GM21723 (cell line): ENCODE measurements at regions not wholly inside any gene's neighbourhood (a gene's known extent, or its start where the extent isn't known, plus 50 kb on each side); places are given as distances from the start of the nearest gene placed in this dataset.

Source experiments
- ATAC-seq: cut with Tn5 transposase; IDR thresholded peaks from one replicate; pipeline ENCODE4 v1.9.1; 2021; ENCODE audit warnings: mild to moderate bottlenecking, moderate library complexity; ENCODE audit not compliant: unreplicated experiment

DNA sequence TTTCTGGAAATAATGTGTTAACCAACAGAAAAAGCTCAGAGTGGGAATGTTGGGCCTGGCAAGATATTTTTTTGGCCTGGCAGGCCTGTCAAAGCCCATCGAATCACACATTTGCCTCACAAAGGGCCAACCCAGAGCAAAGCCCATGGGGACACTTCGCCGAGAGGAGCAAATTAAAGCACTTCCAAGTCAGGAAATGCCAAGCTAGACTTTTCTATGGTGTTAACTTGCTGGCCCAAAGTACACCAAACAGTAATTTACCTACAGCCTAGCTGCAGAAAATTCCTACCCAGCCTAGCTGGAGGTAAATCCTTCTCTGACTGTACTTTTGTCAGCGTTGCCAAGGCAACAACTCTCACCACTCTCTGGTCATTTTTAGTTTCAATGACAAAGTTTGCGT is 288.6 kb upstream of the LDB2 start:
- ATAC-seq, result no peak

DNA sequence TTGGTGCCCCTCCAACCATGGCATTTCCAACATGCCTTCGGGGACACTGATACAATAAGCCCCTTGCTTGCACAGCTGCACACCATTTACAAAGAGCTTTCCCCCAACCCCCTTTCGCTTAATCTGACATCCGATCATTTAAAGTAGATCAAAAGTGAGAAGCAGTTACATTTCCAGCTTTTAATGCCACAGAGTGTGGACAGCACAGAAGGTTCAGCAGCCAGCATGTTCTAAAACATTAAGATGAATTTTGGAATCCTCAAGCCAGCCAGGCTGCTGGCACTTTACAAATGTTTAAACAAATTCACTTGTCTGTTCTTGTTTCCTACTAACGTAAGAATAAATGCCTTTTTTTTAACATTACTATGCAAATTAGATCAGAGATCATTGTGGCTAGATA is 284.4 kb upstream of the LDB2 start:
- no peak for ATAC-seq

DNA sequence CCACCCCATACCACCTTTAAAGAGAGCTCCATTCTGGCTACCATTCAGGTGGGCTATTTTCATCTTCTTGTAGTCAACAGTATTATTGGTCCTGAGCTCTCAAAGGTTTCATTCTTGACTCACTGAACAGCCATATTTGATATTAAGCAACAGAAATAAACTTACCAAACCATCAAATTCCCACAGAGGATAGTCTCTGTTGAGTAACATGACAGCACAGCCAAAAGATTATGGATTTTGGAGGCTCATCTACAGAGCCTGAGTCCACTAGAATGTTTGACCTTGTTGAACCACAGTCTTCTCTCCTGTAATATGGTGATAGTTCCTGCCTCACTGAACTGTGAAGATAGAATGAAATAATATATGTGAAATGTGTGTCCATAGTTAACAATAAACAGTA is 276.3 kb upstream of the LDB2 start:
- ATAC-seq, result no peak

DNA sequence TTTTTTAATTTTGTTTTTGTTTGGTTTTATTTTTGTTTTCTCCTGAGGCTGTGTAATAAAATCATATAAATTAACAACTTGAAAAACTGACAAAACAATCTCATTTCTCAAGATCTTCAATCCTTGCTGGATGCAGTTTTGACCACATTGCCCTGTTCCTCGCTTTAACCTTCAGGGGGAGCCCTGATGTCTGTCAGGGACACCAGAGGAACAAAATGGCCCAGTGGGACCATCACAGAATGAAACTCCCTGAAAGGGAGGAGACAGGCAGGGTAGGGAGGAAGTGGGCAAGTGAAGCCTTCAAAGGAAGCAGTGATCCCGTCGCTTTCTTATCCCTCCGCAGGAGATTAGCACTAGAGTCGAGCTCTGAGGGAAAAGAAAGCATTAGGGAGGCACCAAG is 274.9 kb upstream of the LDB2 start:
- ATAC-seq, result no peak

DNA sequence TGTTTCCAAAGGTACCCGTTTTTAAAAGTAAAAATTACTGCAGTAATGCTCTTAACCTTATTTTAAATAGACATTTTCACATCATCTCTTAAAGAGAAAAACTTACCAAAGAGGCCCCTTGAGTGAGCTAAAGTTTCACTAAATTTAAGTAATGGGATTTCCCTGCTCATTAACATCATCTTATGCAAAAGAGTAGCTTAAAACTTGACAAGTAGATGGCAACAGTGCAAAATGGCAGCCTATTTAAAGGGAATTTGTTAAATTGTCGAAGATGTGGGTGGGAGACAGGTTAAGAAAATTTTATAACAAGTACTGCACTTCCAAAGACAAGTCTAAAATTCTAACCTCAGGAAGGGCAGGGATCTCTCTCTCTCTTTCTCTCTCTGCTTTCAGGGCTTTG is 271.7 kb upstream of the LDB2 start:
- ATAC-seq, result no peak

DNA sequence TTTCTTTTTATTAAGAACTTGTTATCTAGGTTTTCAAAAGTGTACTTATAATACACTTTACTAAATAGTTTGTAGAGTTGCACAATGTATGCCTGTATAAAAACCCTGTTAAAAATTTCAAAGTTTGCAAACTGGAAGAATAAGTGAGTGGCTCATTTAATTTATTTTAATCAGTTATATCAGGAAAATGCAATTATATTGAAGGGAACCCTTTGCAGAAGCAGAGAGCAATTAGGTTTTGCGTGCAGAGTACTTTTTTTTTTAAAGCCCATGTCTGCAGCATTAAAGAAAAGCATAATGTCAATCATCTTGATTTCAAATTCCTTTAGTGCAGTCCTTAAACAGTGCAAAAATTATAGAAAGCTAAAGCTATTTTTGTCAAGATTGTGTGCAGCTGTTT is 271.3 kb upstream of the LDB2 start:
- no peak for ATAC-seq

DNA sequence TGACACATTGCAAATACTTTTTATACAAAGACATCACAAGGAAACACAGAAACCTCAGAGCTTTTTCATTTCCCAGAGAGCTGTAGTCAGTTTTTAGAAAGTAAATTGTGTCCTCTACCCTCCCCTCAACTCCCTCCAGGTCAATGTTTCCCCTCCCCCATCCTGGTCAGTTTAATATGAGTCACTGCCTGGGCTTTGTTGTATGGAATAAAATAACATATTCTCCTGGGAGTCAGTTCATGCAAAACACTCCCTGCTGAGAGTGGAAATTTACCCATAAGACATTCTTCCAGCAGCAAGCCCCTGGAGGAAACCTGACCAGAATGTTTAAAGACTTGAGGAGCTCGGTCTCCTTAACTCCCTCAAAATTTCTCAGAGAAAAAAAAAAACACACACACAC is 270.1 kb upstream of the LDB2 start:
- ATAC-seq, result no peak

DNA sequence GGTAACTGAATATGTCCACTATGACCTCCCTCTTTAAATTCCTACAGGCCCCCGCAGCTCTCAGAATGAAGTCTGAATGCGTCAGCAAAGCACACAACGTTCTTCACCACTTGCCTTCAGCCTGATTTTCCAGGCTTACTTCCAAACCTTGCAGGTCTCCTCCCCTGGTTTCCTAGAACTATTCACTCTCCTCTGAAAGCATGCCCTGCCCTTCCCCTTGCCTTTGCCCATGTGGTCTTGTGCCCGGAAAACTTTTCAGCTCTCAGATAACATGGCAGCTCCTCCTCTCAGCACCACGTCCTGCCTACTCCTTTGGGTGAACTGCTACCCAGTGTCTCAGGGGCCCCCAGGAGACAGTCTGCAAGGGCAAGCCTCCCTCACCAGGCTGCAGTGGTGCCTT is 268.5 kb upstream of the LDB2 start:
- ATAC-seq, result no peak

DNA sequence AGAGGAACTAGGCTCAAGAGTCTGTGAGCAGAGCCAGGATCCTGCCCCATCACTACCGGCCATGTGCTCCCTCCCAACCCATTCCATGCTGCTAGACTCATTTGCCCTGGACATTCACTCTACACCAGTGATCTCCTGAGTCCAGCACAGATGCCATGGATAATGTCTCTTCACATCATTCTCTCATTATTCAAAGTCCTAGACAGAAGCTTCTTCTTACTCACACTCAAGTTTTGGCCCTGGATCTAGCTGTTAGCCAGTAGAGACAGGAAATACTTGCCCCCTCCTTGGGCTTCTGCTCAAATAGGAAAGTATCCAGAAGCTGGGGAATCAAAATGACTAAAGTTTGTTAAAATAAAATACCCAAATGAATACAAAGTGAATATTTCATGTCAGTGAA is 266.8 kb upstream of the LDB2 start:
- no peak for ATAC-seq

DNA sequence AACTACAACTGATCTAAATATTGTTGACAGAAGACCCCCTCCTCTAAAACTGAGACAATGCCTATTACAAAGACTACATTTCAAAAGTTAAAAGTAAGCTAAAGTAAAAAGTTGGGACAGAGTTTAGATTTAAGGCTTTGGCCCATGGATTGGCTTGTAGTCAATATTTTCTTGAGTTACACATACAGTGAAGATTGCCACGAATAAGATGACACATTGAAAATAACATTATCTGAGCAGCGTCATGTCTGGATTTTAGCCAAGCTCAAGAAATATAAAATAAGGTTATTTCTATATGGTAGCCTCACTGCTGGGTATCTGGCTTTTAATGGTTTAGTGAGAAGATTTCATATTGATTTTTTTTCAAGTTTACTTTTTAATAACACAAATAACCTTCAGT is 266.2 kb upstream of the LDB2 start:
- no peak for ATAC-seq

DNA sequence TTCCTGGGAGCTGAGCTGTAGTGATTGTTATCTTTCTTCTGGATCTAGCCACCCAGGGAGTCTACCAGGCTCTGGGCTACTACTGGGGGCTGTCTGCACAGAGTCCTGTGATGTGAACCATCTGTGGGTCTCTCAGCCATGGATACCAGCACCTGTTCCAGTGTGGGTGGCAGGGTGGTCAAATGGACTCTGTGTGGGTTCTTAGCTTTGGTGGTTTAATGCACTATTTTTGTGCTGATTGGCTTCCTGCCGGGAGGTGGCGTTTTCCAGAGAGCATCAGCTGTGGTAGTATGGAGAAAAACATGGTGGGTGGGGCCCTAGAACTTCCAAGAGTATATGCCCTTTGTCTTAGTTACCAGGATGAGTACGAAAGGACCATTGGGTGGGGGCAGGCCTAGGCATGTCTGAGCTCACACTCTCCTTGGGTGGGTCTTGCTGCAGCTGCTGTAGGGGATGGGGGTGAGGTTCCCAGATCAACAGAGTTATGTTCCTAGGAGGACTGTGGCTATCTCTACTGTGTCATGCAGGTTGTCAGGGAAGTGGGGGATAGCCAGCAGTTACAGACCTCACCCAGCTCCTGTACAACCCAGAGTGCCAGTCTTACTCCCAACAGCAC is 264.8 kb upstream of the LDB2 start:
- ATAC-seq, result no peak

DNA sequence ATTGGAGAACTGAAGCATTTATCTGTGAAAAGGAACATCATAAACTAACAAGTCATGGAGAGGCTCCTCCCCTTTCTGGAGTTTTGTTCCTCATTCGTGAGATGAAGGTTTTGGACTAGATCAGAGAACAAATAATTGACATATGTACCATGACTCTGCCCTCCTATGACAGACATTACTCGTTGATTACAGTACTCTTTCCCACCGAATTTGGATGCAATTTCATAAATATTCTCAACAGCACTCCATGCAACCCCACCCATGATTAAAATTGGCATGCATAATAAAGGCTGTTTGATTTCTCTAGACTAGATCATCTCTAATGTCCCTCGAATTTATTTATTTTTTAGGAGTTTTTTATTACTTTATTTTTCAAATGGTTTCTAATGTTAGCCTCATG is 258.9 kb upstream of the LDB2 start:
- ATAC-seq, result no peak

DNA sequence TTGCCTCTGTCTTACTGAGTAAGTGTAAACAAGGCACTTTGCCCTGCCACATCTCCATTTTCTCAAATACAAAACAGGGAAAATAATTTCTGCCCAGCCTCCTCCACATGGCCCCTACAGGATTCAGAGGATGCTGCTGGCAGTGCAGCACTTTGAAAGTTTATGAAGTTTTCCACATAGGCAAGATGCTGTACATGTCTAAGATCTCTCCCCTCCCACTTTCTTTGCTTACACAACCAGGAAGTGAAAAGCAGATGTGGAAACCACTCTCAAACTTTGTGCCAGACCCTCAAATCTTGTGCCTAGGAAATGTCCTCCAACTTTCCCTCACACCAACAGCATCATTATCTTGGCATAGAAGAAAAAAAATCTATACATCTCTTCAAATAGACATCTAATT is 257.0 kb upstream of the LDB2 start:
- ATAC-seq, result no peak

DNA sequence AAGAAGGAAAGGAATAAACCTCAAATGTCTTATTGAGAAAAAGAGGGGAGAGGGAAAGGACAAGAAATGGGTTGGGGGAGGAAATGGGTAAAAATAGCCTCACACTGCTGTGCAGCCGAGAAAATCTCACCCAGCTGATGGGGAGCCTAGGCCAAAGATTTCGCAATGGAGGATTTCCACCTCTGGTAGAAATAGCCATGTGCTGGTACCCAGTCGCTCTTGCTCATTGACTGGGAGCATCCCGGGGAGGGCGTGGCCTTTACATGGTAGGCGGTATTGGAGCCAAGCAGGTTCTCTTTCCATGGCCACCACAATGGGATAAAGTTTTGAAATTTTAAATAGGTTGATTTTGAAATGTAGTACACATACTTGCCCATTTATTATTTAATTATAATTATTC is 255.1 kb upstream of the LDB2 start:
- ATAC-seq, result no peak

DNA sequence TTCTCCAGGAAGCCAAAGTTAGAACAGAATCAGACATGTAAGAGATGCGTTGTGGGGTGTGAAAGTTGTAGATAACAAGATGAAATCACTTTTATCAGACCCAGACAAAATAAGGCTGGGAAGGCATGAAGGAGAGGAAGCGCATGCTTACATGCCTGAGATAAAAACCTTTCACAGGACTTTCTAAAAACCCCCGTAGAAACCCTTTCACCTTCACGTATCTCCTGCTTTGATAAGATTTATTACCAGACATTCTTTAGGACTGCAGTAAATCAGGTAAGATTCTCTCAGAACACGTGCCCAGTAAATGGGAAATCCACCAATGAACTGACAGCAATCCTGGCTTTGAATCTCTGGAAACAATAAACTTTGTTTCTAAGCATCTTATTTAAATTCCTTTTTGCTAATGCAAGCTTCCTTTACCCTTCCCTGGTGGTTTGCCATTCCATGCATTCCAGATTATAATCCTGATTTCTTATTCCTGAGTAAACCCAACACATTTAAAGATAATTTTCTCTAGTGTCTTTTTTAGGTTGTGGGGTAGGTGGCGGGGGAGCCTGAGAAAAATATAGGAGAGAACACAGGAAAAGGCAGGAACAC is 254.6 kb upstream of the LDB2 start:
- ATAC-seq, result no peak

DNA sequence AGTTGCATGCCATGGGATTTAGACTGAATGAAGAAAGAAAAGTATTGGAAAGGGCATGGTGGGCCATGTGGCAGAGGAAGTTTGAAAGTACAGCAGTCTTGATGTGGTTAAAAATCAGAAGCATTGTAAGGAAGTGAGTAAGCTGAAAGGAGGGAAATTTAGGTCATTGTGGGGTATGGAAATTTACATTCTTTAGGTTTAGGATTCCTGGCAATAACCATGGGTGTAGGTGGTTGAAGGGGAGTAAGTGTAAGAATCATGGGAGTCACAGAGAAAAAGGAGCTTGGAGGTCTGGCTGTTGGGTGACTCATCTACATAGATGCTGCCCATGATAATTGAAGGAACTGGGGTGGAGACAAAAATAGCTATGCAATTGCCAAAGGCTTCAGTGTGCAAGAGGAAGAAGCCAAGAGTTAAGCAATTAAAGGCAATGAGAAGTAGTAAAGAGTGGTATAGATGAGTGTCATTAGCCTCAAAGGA is 243.8 kb upstream of the LDB2 start:
- no peak for ATAC-seq

DNA sequence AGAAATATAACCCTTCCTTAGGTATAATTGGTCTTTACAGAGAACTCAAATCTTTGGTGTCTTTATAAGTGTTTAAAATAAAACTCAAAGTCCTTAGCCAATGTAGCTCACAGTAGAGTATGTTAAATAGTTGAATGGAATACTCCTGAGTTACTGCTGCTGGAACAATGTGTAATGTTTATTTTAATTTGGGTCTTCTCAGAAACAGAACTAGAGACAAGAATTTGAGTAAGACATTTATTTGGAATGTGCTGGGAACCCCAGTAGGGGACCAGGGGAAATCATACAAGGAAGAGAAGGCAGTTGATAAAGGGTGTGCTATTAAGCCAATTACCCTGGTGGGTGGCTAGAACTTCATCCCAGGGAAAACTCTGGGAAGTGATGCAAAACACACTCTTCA is 240.4 kb upstream of the LDB2 start:
- no peak for ATAC-seq

DNA sequence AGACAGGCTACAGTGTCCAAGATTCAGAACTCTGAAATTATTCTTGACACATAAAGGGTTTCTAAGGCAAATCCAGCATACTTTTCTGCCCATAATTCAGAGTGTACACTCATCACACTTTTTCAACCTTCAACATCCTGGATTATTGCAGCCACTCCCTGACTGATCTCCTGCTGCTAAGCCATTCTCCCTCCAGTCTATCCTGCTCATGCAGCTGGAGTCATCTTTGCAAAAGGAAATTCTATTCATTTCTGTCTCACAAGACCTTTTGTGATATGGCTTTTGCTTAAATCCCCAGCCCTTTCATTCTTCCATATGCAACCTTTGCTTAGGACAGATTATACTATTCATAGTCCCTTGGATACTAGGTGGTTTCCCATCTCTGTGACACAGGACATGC is 236.1 kb upstream of the LDB2 start:
- no peak for ATAC-seq

DNA sequence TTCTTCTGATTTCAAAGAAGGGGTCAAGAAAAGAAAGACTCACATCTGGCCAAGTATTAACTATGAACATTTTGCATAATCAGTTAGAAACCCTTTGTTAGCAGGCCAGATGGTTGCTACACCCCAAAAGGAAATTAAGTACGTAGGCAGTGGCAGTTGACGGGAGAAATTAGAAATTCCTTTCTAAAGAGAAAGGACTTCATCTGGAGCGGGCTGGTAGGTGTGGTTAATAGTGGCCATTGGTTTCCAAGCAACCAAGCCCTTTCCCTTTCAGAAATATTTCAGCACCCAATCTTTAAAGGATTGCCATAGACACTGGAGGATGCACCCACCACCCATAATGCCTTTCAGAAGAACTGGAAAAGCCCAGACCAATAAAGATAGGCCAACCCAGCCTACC is 235.7 kb upstream of the LDB2 start:
- ATAC-seq, result no peak

DNA sequence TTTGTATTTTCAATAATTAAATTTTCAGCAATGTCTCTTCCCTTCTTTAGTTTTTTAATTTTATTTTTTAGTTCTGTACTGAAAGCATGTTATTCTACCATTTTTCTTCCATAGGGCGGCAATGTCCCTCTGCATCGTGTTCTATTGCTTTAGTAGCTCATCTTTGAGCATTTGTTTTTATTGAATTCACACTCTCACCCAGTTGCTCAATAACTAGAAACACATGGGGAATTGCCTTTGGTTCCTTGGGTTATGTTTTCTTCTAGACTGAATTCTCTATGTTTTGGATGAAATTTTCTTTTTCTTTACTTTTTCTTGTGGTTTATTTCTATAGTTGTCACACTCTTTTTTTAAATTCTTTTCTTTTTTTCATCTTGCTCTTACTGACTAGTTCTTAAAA is 233.8 kb upstream of the LDB2 start:
- no peak for ATAC-seq

DNA sequence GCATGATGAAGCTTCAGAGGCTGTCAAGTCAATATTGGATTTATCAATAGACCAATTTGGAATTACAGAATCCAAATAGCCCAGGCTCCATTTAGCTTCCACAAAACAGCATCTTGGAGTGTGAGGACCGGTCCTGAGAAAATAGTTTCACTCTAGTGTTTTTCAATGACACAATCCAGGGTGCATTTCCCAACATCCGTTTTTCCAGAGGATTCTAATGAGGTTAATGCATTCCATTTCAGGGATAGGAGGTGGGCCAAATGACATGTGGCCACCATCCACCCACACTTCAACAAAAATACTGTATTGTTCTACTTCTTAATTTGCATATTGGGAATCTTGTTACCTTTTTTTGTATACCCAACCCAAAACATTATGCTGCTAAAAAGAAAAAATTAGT is 229.8 kb upstream of the LDB2 start:
- ATAC-seq, result no peak

DNA sequence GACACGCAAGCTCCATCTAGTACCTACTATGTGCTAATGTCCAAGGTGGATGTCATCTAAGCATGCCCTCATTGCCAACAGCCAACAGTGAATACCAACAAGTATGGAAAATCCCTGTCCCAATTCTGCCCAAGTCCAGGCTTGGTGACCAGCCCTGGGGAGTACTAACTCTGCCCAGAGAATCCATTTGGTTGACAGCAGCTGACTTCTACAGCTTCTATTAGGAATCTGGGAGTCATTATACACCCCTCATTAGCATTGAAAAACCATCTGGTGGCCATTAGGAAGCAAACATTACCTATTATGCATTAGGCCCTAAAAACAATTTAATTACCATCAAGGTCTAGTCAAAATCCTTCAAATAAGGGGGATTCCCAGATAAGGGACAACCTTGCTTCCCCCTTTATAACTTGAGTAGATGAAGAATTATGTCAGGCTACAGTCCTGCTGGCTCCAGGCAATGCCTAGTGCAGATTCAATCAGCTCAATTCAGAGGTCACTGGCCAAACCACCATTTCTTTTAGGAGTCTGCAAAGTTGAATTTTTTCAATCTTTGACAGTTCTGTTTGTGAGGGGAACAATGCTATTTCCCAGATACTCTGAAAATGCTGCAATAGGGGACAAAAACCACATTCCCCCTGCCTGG is 228.0 kb upstream of the LDB2 start:
- ATAC-seq, result no peak

DNA sequence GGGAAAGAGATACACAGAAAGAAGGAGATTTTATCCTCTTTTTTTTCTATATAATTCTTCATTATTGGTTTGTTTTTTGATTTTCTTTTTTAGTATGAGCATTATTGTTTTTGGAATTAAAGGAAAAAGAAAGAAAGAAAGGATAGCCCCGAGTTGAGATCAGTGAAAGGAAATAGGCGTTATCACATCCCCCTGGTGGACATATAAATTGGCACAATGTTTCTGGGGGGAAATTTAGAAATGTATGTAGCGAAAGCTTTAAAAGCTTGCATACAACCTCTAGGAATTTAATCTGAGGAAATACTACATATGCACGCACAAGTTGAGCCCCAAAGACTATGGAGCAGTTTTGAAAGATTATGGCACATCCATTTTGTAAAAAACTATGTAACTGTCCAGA is 226.3 kb upstream of the LDB2 start:
- no peak for ATAC-seq
